ENCODE measurements at regions not wholly inside any gene's neighbourhood (a gene's known extent, or its start where the extent isn't known, plus 50 kb on each side); places are given as distances from the start of the nearest gene placed in this dataset.

- TF ChIP-seq CTCF (IDR thresholded peaks at IDR 0.05): no peak
- TF ChIP-seq POLR2A (IDR thresholded peaks at IDR 0.05; ENCODE audit: low read depth): no peak
Observed at GRCh38 chr2:2392332-2392731, 61.3 kb upstream of the MYT1L start.
